ENCODE measurements at regions not wholly inside any gene's neighbourhood (a gene's known extent, or its start where the extent isn't known, plus 50 kb on each side); places are given as distances from the start of the nearest gene placed in this dataset.
A peak's percentile ranks its signal among the peaks of the same experiment; 100 is the strongest.

GRCh38 chr3:157931517-157931916, 174.7 kb downstream of the SHOX2 start:
- no peak overlapping the region for H3K27ac Mint-ChIP-seq
- H3K4me3 Mint-ChIP-seq, result no peak overlapping the region
- peaks cover 20% of the 10 kb centered on the region for H3K4me1 Mint-ChIP-seq
- no peak for DNase-seq
- H3K9me3 Mint-ChIP-seq, result peaks cover 2% of the 10 kb centered on the region
- peaks cover 3% of the 10 kb centered on the region for H3K27me3 Mint-ChIP-seq (ENCODE audit: low read depth, poor library complexity)
- TF ChIP-seq, protein P1, sequence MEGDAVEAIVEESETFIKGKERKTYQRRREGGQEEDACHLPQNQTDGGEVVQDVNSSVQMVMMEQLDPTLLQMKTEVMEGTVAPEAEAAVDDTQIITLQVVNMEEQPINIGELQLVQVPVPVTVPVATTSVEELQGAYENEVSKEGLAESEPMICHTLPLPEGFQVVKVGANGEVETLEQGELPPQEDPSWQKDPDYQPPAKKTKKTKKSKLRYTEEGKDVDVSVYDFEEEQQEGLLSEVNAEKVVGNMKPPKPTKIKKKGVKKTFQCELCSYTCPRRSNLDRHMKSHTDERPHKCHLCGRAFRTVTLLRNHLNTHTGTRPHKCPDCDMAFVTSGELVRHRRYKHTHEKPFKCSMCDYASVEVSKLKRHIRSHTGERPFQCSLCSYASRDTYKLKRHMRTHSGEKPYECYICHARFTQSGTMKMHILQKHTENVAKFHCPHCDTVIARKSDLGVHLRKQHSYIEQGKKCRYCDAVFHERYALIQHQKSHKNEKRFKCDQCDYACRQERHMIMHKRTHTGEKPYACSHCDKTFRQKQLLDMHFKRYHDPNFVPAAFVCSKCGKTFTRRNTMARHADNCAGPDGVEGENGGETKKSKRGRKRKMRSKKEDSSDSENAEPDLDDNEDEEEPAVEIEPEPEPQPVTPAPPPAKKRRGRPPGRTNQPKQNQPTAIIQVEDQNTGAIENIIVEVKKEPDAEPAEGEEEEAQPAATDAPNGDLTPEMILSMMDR (IDR thresholded peaks at IDR 0.05), result no peak
- H3K36me3 Mint-ChIP-seq (ENCODE audit: low read depth), result no peaks in the 10 kb centered on the region

DNA sequence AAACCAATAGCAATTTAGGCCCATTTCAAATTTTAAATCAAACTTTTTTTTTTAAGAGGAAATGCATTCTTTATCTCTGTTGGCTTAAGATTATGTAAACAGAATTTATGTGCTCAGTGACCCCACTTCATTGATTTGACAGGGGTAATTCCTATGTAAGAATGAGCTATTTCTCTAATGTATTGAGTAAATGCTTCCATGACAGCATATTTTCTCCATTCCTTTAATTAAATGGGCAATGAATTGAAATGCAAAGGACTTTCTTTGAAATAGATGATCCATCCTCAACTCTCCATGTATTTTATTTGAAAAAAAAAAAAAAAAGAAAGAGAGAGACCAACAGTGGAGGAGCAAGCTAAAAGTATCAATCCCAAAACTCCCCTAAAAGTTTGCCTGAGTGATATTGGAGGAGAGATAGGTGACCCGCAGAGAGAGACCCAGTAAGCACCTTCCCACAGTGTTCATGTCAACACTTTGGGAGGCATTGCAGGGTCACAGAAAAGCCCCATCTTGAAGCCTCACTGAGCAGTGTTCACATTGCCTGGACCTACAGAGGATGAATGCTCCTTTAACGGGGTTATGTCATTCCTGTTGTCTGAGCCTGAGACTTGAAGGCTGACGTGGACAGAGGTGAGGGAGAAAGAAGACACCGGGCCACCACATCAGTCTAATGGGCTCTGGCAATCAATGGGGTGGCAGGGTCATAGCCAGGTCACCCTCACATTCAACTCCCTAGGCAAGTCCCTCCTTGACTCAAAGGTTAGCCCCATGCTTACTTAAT, 176.0 kb downstream of the SHOX2 start:
- peaks cover 20% of the 10 kb centered on the region for H3K4me1 Mint-ChIP-seq
- peaks cover 3% of the 10 kb centered on the region for H3K9me3 Mint-ChIP-seq
- H3K4me3 Mint-ChIP-seq, result no peak overlapping the region
- no peak for DNase-seq
- peak overlapping the region; percentile 56 for H3K27ac Mint-ChIP-seq
- TF ChIP-seq, protein P1 (IDR thresholded peaks at IDR 0.05), result no peak
- no peaks in the 10 kb centered on the region for H3K36me3 Mint-ChIP-seq (ENCODE audit: low read depth)
- H3K27me3 Mint-ChIP-seq (ENCODE audit: low read depth, poor library complexity), result no peaks in the 10 kb centered on the region

DNA sequence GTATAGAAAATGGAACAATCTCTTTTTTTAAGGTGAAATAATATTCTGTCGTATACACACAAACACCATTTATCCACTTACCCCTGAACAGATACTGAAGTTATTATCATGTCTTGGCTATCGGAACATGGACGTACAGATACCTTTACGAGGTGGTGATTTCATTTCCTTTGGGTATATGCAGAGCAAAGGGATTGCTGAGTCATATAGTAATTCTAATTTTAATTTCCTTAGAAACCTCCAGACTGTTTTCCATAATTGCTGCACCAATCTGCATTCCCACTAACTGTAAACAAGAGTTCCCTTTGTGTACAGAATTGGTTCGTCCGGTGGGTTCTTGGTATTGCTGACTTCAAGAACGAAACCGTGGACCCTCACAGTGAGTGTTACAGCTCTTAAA, 179.4 kb downstream of the SHOX2 start:
- Mint-ChIP-seq H3K27me3 (ENCODE audit: low read depth, poor library complexity) (peaks cover 5% of the 10 kb centered on the region), H3K9me3 (peaks cover 3% of the 10 kb centered on the region), H3K4me1 (peaks cover 20% of the 10 kb centered on the region), H3K27ac (no peak overlapping the region), H3K4me3 (no peak overlapping the region), H3K36me3 (ENCODE audit: low read depth) (no peaks in the 10 kb centered on the region)
- no peak for DNase-seq
- TF ChIP-seq, protein P1 (IDR thresholded peaks at IDR 0.05), result no peak

GRCh38 chr3:157922614-157923013, 183.6 kb downstream of the SHOX2 start:
- no peak overlapping the region for H3K27ac Mint-ChIP-seq
- TF ChIP-seq, protein P1 (IDR thresholded peaks at IDR 0.05), result no peak
- peaks cover 3% of the 10 kb centered on the region for H3K9me3 Mint-ChIP-seq
- no peaks in the 10 kb centered on the region for H3K4me1 Mint-ChIP-seq
- H3K27me3 Mint-ChIP-seq (ENCODE audit: low read depth, poor library complexity), result peaks cover 13% of the 10 kb centered on the region
- H3K36me3 Mint-ChIP-seq (ENCODE audit: low read depth), result no peaks in the 10 kb centered on the region
- H3K4me3 Mint-ChIP-seq, result no peak overlapping the region
- DNase-seq, result no peak

GRCh38 chr3:157921811-157922210, 184.4 kb downstream of the SHOX2 start:
- no peaks in the 10 kb centered on the region for H3K36me3 Mint-ChIP-seq (ENCODE audit: low read depth)

More at GRCh38 chr3:157921811-157922210, 184.4 kb downstream of the SHOX2 start:
- TF ChIP-seq, protein P1 (IDR thresholded peaks at IDR 0.05), result no peak
- H3K4me3 Mint-ChIP-seq, result no peak overlapping the region
- no peak for DNase-seq
- no peaks in the 10 kb centered on the region for H3K4me1 Mint-ChIP-seq
- peaks cover 3% of the 10 kb centered on the region for H3K9me3 Mint-ChIP-seq
- H3K27ac Mint-ChIP-seq, result no peak overlapping the region
- H3K27me3 Mint-ChIP-seq (ENCODE audit: low read depth, poor library complexity), result peaks cover 13% of the 10 kb centered on the region

All from nephron progenitor cell (in vitro differentiated cells).